NCI-H1694 treated with DMSO at 0.1 percent for 48 hours (cell line): ENCODE measurements at regions not wholly inside any gene's neighbourhood (a gene's known extent, or its start where the extent isn't known, plus 50 kb on each side); places are given as distances from the start of the nearest gene placed in this dataset.
"Not testable (repeated sequence)": the region's sequence is repeated elsewhere in the genome, so short reads cannot be mapped to it uniquely, and the experiment has no call there.

Experiments used
- DNase-seq: peaks from one replicate; lab custom pipeline; 2025; lab: John Stamatoyannopoulos, UW

DNA sequence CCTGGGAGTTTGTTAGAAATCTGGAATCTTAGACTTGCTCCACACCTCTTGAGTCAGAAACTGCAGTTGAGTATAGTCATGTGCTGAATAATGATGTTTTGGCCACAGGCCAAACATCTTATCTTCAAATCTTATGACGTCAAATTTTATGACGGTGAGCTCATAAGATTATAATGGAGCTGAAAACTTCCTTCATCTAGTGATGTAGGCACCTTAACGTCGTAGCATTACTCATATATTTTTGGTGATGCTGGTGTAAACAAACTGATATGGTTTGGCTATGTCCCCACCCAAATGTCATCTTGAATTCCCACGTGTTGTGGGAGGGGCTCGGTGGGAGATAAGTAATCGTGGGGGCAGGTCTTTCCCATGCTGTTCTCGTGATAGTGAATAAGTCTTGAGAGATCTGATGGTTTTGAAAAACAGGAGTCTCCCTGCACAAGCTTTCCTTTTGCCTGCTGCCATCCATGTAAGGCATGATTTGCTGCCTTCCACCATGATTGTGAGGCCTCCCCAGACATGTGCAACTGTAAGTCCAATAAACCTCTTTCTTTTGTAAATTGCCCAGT lies 268.0 kb upstream of the PROK2 start:
- no peak for DNase-seq

DNA sequence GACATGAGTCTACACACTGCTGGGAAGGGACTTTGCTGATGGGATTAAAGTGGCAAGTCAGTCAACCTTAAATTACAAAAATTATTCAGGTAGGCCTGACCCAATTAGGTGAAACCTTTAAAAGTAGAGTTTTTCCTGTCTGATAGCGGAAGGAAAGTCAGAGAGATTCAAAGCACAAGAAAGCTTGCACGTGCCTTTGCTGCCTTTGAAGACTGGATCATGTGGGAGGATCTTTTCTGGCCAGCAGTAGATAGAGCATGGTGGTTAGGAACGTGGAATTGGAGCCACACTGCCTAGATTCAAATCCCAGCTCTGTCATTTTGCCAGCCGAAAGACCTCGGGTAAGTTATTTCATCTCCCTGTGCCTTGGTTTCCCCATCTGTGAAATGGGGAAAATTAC lies 265.8 kb upstream of the PROK2 start:
- no peak for DNase-seq

DNA sequence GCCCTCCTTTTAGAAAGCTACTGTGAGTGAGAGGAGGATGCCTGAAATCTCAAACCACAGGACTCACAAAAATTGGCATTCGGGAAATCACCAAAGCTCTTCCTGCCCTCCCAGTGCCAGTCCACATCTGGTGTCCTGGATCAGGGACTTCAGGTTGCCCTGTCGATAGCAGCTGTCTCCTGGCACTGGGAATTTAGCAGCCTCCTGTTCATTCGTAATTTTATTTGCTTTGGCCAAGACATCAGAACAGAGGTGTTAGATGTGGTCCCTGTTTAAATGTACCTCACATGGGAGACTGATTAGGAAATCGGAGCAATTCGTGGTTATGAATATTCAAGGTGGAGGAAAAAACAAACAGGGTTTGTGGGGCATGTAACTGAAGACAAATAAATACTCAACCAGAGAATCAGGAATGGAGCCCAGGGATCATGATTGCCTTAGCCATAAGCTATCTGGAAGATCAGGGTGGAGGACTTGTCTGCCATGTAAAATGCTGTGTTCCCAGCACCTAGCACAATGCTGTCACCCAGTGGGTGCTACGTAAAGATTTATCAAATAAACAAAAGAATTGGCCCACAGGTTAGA lies 265.2 kb upstream of the PROK2 start:
- no peak for DNase-seq

DNA sequence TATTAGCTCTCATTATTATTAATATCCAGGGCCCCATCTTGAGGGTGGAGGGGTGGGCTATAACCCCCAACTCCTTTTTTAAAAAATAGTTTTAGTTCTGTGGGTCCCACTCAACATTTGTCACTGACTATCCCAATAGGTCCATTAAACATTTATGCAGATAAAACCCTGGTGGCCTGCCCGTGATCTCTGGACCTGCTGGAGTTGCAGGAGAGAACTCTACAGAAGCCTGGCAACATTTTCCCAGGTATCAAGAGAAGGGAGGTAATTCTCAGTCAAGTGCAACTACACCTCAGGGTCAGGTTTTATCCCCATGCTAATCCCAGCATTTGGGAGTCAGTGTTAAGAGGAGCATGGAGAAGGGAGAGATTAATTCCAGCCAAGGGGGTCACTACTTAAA lies 264.4 kb upstream of the PROK2 start:
- DNase-seq, result no peak

DNA sequence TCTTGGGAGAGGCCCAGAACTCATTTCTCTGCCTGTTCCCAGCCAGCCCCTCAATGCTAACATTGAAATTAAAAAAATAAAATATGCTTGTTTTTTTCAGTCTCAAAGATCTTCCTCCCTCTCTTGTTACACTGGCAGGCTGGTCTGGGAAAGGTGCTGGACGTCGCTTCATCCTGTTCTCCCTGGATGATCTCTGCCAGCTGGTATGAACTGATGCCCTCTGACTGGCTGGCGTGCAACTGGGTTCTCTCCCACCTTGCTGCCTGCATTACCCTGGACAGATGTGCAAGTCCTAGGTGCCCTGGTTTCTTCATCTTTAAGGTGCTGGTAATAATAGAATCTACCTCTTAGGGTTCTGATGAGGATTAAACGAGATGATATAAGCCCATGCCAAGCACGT lies 263.9 kb upstream of the PROK2 start:
- DNase-seq, result no peak

DNA sequence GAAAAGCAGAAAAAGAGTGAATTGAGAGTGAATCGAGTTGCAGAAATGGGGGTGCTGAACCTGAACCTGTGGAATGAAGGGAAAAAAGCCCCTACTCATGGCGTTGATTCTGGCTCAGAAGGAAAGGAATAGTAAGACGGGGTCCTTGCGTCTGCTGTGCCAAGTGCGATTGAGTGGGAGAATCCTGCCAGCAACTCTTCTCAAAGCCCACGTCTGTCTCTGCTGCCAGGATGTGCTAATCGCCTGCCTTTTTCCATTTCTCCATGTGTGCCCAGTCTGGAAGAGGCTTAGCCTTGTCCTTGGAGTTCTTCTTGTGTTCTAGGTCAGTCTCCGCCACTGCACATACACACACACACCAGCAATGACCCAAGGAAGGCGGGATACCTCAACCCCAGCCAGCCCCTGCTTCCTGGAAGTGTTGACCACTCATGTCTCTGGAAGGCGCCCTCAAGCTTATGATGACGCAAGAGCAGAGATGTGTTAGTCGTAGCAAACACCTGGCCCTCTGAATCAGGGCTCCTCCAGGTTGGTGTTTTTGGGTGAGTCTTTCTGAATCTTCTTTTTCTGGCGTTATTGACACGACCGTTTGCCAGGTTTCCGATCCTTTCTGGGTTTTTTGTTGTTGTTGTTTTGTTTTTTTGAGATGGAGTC lies 262.4 kb upstream of the PROK2 start:
- DNase-seq, result no peak

DNA sequence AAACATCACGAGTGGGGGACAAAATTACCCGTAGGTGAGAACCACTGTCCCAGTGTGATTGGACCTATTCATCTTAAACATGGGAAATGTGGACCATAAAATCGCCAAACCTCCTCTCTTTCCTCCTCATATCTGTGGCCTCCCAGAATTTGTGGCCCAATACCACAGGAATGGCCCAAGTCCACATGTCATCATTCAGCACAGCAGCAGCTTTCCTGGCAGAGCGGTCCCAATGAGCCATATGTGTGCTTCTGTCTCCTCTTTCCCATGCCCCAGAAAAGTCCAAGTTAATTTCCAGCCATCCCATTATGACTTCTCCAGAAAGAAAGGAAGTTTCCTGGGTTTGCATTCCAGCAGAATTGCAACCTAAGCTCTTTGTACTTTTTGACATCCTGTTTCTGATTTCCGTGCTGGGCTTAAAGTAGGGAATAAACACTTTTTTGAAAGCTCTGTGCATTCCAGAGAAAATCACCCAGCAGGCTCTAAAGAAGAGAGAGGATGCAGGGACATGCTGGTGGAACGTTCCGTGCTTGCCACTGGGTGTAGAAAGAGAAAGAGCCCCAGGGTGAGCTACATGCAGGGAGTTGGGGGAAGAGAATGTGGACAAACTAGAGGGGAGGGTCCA lies 259.4 kb upstream of the PROK2 start:
- no peak for DNase-seq

DNA sequence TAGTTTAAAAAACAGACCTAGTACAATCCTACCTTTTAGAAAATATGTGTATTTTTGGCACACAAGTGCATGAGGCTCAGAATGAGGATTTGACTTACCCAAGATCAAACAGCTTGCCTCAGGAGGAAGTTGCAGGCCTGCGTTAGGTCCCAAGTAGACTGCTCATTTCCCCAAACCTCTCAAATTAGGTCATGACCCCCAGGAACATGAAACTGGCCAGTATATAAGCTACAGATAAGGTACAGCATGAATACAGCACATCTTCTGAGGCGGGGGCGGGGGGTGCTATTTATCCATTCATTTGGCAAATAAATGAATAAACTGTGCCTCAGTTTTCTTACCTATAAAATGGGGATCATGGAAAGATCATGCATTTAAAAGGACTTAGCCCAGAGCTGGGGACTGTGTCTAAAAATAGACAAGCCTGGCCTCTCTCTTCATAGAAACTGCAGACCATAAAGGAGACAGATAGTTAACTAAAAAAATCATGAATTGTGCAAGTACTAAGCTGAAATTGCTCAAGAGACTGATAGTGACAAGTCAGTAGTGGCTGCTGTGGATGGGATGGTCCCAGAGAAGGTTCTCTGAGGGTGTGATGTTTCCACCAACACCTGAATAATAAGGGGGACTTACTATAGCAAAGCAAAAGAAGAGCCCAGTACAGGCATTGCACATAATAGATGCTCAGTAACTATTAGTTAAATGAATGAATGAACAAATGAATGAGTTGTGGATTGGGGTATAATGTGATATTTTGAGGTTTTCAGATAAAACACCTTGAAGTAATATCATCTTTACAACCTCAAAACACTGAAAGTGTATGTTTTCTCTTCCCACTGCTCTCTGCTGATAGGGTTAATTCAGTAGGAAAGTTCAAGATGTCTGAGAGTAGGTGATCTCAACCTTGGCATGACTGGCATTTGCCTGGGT lies 258.5 kb upstream of the PROK2 start:
- no peak for DNase-seq

DNA sequence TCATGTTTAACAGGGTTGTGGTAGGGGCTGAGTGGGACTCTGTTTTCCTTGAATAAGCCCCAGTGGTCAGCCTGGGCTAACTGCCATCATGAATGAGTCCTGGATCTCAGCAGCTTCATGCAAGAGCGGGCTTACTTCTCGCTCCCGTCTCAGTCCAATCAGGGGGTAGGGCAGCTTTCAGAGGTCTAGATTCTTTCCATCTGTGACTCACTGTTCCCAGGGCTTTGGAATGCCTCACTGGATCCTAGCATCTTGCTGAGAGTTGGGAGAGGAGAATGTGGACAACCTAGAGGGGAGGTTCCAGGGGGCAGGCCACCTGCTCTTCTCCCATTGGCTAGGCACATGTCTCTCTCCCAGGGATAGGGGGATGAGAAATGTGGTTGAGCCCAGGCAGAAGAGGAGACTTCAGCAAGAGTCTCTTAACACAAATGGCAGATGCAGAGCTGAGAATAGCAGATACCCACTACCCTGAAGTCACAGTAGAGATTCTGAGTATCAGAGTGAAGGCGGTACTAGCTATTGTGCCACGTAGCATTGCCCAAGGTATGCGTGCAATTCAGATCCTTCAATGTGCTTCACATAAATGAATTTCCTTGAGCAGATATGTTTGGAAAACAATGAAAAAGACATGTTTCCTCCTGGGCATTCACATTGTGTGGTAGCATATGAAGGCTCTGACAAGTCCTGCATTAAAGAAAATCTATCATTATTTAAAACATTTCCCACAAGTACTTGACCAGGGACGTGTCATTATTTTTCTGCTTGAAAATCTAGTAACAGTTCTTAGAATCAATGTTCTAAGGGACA lies 257.7 kb upstream of the PROK2 start:
- no peak for DNase-seq

DNA sequence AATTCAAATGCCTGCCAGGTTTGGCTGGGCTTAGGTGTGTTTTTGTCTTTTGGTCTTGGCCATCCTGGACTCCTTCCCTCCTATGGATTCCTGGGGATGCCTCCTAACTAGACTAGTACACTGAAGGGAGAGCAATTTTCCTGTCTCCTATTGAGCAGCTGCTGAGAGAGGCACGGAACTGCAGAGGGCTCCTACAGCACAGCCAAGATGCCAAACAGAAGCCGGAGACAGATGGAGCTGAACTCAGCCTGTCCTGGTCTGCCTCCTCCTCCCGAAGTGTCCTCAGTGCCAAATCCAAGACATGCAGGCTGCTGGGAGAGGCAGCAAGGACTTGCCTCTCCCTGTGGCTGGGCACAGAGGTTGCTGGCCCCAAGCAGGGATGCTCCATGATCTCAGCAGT lies 256.6 kb upstream of the PROK2 start:
- DNase-seq, result peak; percentile 12

DNA sequence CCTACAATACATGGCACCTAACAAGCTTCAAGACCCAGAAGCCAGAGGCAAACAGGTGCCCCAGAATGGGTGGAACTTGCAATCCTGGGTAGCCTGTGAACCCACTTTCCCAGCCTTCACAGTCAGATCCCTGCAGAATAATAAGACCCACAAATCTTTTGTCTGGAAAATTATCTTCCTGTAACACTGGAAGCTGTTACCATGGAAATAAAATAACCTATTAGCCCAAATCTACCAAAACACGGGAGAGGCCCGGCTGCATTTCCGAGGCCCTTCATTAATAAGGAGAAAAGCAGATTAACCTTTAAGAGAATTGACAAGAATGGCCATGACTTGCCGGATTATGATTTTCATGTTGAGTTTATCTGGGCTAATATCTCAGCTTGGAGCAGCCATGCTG lies 256.1 kb upstream of the PROK2 start:
- no peak for DNase-seq

DNA sequence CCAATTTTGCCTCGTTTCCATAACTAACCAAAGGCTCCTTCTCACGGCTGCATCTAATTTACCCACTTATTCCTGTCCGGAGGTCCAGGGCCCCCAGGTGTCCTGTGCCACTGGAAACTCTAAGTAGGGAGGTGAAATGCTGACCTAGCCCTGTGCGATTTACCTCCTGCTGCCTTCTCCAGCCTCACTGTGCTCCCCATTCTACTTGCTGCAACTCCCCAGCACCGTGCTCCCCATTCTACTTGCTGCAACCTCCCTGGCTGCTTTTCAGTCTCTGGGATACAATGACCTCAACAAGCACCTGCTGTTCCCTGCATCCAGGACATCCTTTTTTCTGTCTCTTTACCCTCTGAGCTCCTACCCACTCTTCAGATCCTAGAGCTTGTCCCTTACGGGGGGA lies 254.7 kb upstream of the PROK2 start:
- DNase-seq, result no peak

DNA sequence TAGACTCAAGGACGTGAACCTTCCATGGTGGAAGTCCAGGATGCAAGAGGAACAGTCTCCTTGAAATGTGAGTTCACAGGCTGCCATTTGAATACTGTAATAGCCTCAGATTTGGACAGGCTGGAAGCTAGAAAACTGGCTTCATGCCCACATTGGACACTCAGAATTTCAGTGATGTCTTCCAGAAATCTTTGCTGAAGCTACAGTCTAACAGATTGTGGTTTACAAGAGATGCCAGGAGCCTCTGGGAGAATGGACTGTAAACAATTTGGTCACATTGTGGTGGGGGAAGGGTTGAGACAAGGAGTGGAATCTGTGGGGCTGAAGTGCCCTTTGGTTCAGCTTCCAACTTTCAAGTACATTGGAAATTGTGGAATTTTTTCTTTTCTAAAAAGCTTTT lies 252.0 kb upstream of the PROK2 start:
- no peak for DNase-seq

DNA sequence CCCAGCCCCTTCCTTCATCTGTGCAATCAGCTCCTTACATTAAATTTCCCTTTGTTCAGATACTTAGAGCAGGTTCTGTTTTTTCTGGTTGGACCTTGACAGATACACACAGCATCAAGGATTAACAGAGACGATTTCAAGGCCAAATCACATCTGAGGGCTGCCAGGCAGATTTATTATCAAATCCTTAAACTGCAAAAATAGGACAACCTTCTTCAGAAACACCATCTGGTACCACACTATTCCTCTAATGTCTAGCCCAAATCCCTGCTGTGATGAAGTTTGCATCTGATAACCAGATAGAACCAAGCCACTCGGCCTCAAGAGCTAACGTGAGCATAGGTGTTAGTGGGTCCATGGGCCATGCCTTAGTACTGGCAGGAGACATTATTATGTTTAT lies 250.7 kb upstream of the PROK2 start:
- DNase-seq, result no peak

DNA sequence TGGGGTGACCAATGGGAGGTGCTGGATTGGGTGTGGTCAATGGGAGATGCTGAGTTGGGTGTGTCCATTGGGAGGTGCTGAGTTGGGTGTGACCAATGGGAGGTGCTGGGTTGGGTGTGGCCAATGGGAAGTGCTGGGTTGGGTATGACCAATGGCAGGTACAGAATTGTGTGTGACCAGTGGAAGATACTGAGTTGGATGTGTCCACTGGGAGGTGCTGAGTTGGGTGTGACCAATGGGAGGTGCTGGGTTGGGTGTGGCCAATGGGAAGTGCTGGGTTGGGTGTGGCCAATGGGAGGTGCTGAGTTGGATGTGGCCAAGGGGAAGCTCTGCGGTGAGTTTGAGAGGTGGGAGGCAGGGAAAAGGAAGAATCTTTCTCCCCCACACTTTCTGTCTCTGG lies 250.0 kb upstream of the PROK2 start:
- no peak for DNase-seq

DNA sequence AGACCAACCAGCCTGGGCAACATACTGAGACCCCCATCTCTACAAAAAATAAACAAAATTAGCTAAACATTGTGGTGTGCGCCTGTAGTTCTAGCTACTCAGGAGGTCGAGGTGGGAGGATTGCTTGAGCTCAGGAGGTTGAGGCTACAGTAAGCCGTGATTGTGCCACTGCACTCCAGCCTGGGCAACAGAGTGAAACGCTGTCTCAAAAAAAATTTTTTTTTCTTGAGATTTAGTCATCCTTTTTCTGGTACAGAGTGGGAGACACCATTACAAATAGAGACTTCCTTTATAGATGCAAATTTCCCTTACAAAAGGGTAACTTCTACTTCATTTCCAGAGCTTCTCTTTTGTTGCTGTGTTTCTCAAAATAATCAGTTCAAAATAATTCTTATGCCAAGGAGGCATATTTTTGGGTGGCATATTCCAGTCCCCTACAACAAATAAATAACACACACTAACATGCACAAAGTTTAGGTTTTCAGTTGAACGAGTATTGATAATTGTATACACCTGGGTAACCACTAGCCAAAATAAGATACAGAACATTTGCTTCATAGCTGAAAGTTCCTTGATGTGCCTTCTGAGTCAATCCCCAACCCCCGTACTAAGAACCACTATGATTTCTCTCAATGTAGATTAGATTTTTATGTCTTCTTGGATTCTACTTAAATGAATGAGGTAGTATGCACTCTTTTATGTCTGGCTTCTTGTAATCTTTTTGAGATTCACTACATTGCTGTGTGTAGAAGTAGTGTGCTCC lies 248.9 kb upstream of the PROK2 start:
- no peak for DNase-seq

DNA sequence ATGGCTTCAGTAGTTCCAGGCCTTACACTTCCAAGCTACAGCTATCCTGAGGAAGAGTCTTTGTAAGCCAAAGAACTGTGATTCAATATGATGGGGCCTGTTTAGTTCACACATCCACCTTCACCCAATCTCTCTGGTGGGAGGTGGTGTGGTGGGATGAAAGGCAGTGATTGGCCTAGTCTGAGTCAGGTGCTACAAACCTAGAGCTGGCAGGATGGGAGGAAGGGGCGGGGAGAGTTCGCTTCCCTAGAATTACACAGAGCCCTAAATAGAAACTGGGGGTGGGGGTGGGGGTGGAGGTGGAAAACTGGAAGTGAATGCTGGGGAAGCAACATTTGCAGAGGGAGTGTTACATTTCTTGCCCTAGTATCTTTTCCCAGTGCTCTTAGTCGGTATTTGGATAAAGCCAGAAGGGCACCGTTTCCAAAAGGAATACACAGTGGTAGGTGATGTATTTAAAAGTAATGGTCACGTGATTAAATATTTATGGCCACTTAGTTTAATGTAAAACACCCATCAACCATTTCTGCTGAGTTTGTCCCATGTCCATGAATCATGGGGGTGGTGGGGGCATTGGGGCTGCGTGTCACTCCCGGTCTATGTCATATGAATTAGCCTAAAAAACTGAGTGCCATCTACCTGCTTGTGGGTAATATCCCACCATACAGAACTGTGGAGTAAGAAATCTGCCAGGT lies 247.6 kb upstream of the PROK2 start:
- DNase-seq, result no peak

DNA sequence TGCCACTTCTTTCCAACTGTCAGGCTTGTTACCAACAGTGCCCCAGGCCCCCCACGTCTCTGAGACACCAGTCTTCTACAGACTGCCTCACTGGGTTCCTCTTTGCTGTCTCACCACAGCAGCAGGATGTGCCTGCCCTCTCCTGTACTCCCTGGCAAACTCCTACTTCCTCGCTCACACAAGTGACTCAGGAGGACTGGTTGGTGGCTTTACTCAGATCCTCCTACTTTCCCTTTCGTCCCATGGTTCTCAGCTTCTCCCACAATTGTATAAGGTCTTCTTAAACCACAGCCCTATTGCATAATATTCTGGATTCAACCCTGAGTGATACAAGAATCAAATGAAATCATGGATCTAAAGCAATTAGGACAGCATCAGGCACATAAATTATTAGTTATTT lies 246.6 kb upstream of the PROK2 start:
- no peak for DNase-seq

DNA sequence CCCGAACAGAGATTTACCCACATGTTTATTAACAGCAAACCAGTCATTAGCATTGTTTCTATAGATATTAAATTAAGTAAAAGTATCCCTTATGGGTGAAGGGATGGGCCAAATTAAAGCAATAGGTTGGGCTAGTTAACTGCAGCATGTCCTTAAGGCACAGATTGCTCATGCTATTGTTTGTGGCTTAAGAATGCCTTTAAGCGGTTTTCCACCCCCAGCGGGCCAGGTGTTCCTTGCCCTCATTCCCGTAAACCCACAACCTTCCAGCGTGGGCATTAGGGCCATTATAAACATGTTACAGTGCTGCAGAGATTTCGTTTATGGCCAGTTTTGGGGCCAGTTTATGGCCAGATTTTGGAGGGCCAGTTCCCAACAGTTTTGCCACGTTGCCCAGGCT lies 245.3 kb upstream of the PROK2 start:
- DNase-seq, result not testable (repeated sequence)

DNA sequence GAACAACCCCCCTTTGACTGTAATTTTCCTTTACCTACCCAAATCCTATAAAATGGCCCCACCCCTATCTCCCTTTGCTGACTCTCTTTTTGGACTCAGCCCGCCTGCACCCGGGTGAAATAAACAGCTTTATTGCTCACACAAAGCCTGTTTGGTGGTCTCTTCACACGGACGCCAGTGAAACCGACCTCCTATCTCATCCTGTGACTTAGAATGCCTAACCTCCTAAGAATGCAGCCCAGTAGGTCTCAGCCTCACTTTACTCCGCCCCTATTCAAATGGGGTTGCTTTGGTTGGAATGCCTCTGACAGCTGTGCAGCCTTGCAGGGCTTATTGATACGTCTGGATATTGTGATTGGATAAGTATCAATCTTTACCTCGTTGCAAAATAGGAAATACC lies 243.8 kb upstream of the PROK2 start:
- DNase-seq, result not testable (repeated sequence)
